ENCODE measurements at regions not wholly inside any gene's neighbourhood (a gene's known extent, or its start where the extent isn't known, plus 50 kb on each side); places are given as distances from the start of the nearest gene placed in this dataset.
"Not testable (repeated sequence)": the region's sequence is repeated elsewhere in the genome, so short reads cannot be mapped to it uniquely, and the experiment has no call there.

DNA sequence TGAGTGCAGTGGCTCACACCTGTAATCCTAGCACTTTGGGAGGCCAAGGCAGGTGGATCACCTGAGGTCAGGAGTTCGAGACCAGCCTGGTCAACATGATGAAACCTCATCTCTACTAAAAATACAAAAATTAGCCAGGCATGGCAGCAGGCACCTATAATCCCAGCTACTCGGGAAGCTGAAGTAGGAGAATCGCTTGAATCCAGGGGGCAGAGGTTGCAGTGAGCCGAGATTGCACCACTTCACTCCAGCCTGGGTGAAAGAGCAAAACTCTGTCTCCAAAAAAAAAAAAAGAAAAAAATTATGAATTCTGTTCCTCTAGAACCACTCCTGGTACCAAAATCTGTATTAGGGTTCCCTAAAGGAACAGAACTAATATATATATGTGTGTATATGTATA is 161.2 kb downstream of the CYP26A1 start:
- TF ChIP-seq POLR2A, CTCF (IDR thresholded peaks at IDR 0.05): not testable (repeated sequence)
